GM12878 (cell line): ENCODE measurements at regions not wholly inside any gene's neighbourhood (a gene's known extent, or its start where the extent isn't known, plus 50 kb on each side); places are given as distances from the start of the nearest gene placed in this dataset.

Source experiments
- ATAC-seq: fragments of 200-7000 bp; cut with Tn5 transposase; 3 replicates; pipeline ENCODE4 v1.9.1; 2020; ENCODE audit warnings: mild to moderate bottlenecking, moderate library complexity
- BruUV-seq: library from RNA; stranded (reverse); fragments of 400-500 nt; replicated peaks from 2 replicates; lab custom pipeline; 2021; lab: Mats Ljungman, UMichigan
- CTCF ChIA-PET: fragments of 300-600 bp; sonication (Branson Sonifier 250); formaldehyde crosslinking; extraction: SDS; loops from one replicate; lab custom pipeline; 2021; ENCODE audit warnings: inconsistent platforms; lab: Yijun Ruan, JAX
- POLR2A ChIA-PET: fragments of 350-600 bp; formaldehyde crosslinking; extraction: SDS; loops from one replicate; lab custom pipeline; 2021; ENCODE audit warnings: inconsistent platforms; lab: Charles Lee
- RAD21 ChIA-PET: fragments of 300-600 bp; sonication (Branson Sonifier 250); formaldehyde crosslinking; loops from one replicate; lab custom pipeline; 2023; ENCODE audit warnings: antibody characterized with exemption; ENCODE audit not compliant: unreplicated experiment; lab: Charles Lee
- SMC1A ChIA-PET: fragments of 300-600 bp; sonication (Branson Sonifier 250); formaldehyde crosslinking; loops from one replicate; lab custom pipeline; 2023; ENCODE audit not compliant: unreplicated experiment, uncharacterized antibody; lab: Charles Lee
- DNase-seq: peaks from one replicate; pipeline ENCODE4 v3.0.0-alpha.2; 2011; ENCODE audit warnings: low read depth, low spot score
- FAIRE-seq: peaks from 3 replicates; lab custom pipeline; 2011; peaks lifted over from hg19 to GRCh38; lab: Jason Lieb, UNC
- H2AFZ ChIP-seq: 2 replicates; pipeline ENCODE4 v1.6.0; 2011; ENCODE audit warnings: low read depth, low read length, control low read depth; ENCODE audit not compliant: control insufficient read depth
- H3K27ac ChIP-seq: 2 replicates; pipeline ENCODE4 v1.5.1; 2011; ENCODE audit warnings: control low read depth; ENCODE audit not compliant: control insufficient read depth, insufficient read depth
- H3K27me3 ChIP-seq, 2 experiments: replicated peaks in 1 of 2; 2 replicates each; pipeline versions ENCODE4 v1.6.0 to v1.6.1; 2011; ENCODE audit warnings: low read length in 1 of 2; ENCODE audit not compliant: control insufficient read depth in 2 of 2, insufficient read depth in 2 of 2
- H3K36me3 ChIP-seq, 2 experiments: 2 replicates each; pipeline ENCODE4 v1.5.1; 2011; ENCODE audit warnings: low read length in 1 of 2; ENCODE audit not compliant: control insufficient read depth in 2 of 2, insufficient read depth in 2 of 2
- H3K4me1 ChIP-seq: 2 replicates; pipeline ENCODE4 v1.6.1; 2011; ENCODE audit warnings: mild to moderate bottlenecking, low read length, moderate library complexity, mixed read lengths; ENCODE audit not compliant: control insufficient read depth, insufficient read depth
- H3K4me2 ChIP-seq: 2 replicates; pipeline ENCODE4 v1.6.0; 2011; ENCODE audit warnings: control low read depth; ENCODE audit not compliant: control insufficient read depth, insufficient read depth
- H3K4me3 ChIP-seq: fragments of 200-600 bp; sonication (generic); 2 replicates; pipeline ENCODE4 v1.5.1; 2016
- H3K79me2 ChIP-seq: 2 replicates; pipeline ENCODE4 v1.6.0; 2011; ENCODE audit warnings: low read length; ENCODE audit not compliant: control insufficient read depth, insufficient read depth
- H3K9ac ChIP-seq: 2 replicates; pipeline ENCODE4 v1.8.0; 2011; ENCODE audit warnings: low read length, control low read depth, mixed read lengths; ENCODE audit not compliant: control insufficient read depth, insufficient read depth
- H3K9me3 ChIP-seq: replicated peaks from 3 replicates; pipeline ENCODE4 v1.5.1; 2011; ENCODE audit warnings: mild to moderate bottlenecking, low read length; ENCODE audit not compliant: control insufficient read depth, insufficient read depth
- H4K20me1 ChIP-seq: 2 replicates; pipeline ENCODE4 v1.6.0; 2011; ENCODE audit not compliant: control insufficient read depth, insufficient read depth
- BCLAF1 ChIP-seq: fragments of 450-650 bp; IDR thresholded peaks from 2 replicates; pipeline ENCODE4 v1.6.1; 2017; ENCODE audit warnings: antibody characterized with exemption, mild to moderate bottlenecking, moderate library complexity
- ETV6 ChIP-seq, 2 experiments: fragments of 450-650 bp in 1 of 2; IDR thresholded peaks in 1 of 2; conservative IDR thresholded peaks in 1 of 2; 2 replicates each; pipeline ENCODE4 v1.6.1; 2014; ENCODE audit warnings: antibody characterized with exemption in 1 of 2, borderline replicate concordance in 1 of 2, low read depth in 1 of 2, mild to moderate bottlenecking in 1 of 2, moderate library complexity in 1 of 2
- IKZF1 ChIP-seq: fragments of 450-650 bp; conservative IDR thresholded peaks from 2 replicates; pipeline ENCODE4 v1.6.1; 2017; ENCODE audit warnings: antibody characterized with exemption, mild to moderate bottlenecking
- MEF2B ChIP-seq: fragments of 450-650 bp; IDR thresholded peaks from 2 replicates; pipeline ENCODE4 v1.6.1; 2018; ENCODE audit warnings: mild to moderate bottlenecking, moderate library complexity; ENCODE audit not compliant: partially characterized antibody, poor library complexity, severe bottlenecking
- PRDM15 ChIP-seq: fragments of 450-650 bp; formaldehyde crosslinking; IDR thresholded peaks from 2 replicates; pipeline ENCODE4 v1.4.0; 2020; ENCODE audit warnings: mild to moderate bottlenecking, moderate library complexity
- SMAD1 ChIP-seq: fragments of 450-650 bp; IDR thresholded peaks from 2 replicates; pipeline ENCODE4 v1.6.1; 2018; ENCODE audit warnings: mild to moderate bottlenecking, low read depth; ENCODE audit not compliant: partially characterized antibody
- STAT1 ChIP-seq: fragments of 450-650 bp; conservative IDR thresholded peaks from 2 replicates; pipeline ENCODE4 v1.6.1; 2014; ENCODE audit warnings: antibody characterized with exemption, mild to moderate bottlenecking
- STAT3 ChIP-seq: IDR thresholded peaks from 2 replicates; pipeline ENCODE4 v1.6.1; 2011; ENCODE audit warnings: low read depth, low read length, improper control_type of control experiment
- TAF1 ChIP-seq: IDR thresholded peaks from 2 replicates; pipeline ENCODE4 v1.6.1; 2011; ENCODE audit warnings: mild to moderate bottlenecking, low read depth, low read length, borderline replicate concordance
- ZBED1 ChIP-seq: IDR thresholded peaks from 2 replicates; pipeline ENCODE4 v1.6.1; 2016; ENCODE audit warnings: borderline replicate concordance
- ZNF217 ChIP-seq: fragments of 450-650 bp; IDR thresholded peaks from 2 replicates; pipeline ENCODE4 v1.6.1; 2017; ENCODE audit warnings: antibody characterized with exemption, mild to moderate bottlenecking
- WGBS: methylation state at CpG from one replicate; pipeline ENCODE4 v1.1.6; 2016; ENCODE audit warnings: low lambda C conversion rate; ENCODE audit not compliant: insufficient replicate concordance, insufficient coverage; ENCODE audit errors: missing lambda C conversion rate; 5-methylcytosine and 5-hydroxymethylcytosine counted together
- in situ Hi-C: fragments of 300-500 bp; cut with MboI; formaldehyde crosslinking; loops from 9 replicates; pipeline ENCODE4 v1.14.3; 2018; ENCODE audit warnings: mixed read lengths
- intact Hi-C: fragments of 100-400 bp; cut with micrococcal nuclease; formaldehyde crosslinking; loops from one replicate; pipeline ENCODE4 v1.14.2; 2022; ENCODE audit not compliant: unreplicated experiment
- TF ChIP-seq, protein P1 (sequence below): fragments of 450-650 bp; IDR thresholded peaks from 2 replicates; pipeline ENCODE4 v1.6.1; 2017; ENCODE audit warnings: mild to moderate bottlenecking, moderate library complexity
- TF ChIP-seq, protein P2 (sequence below): IDR thresholded peaks from 2 replicates; pipeline ENCODE4 v1.6.1; 2011; ENCODE audit warnings: borderline replicate concordance, low read depth, mild to moderate bottlenecking, moderate library complexity, mixed read lengths, low read length; ENCODE audit not compliant: insufficient read depth; ENCODE audit errors: extremely low read length

GRCh38 chr16:85483424-85483823 lies 129.7 kb upstream of the GSE1 start:
- DNase-seq, result no peak
- H3K79me2 ChIP-seq, result no peaks in the 10 kb centered on the region
- no TSS peak for BruUV-seq
- H3K4me3 ChIP-seq, result no peak overlapping the region
- ChIA-PET POLR2A (no interaction called here), RAD21 (interaction anchor here (1.1 kb wide), 1 partner anchor 134 kb away, joined by 3 read pairs; no protein-coding TSS in a partner anchor), SMC1A (no interaction called here), CTCF (no interaction called here)
- intact Hi-C loops, result no loop called here
- in situ Hi-C loops, result no loop called here
- no peak overlapping the region for H2AFZ ChIP-seq
- H3K4me1 ChIP-seq, result peaks cover 8% of the 10 kb centered on the region
- H3K27me3 ChIP-seq, result peaks cover 0 to 2% of the 10 kb centered on the region in 2 experiments; a peak in 2 of 4 replicates
- H3K9ac ChIP-seq, result no peak overlapping the region
- no peaks in the 10 kb centered on the region for H3K36me3 ChIP-seq
- WGBS, result 54% methylated on average over 19 of the region's 19 CpGs
- H3K4me2 ChIP-seq, result no peak overlapping the region
- FAIRE-seq, result no peak
- H3K9me3 ChIP-seq, result no peaks in the 10 kb centered on the region
- no peaks in the 10 kb centered on the region for H4K20me1 ChIP-seq
- H3K27ac ChIP-seq, result no peak overlapping the region
- no peak for ATAC-seq
- TF ChIP-seq ZNF217 (no peak), ZBED1 (no peak), BCLAF1 (no peak), MEF2B (no peak), ETV6 (conservative IDR thresholded peaks at IDR 0.05 in 1 of 2, IDR thresholded peaks at IDR 0.05 in 1 of 2; ENCODE audit: borderline replicate concordance in 1 of 2, low read depth in 1 of 2) (no peak), IKZF1 (no peak), PRDM15 (CRISPR knock-in tag) (no peak), SMAD1 (no peak), STAT1 (no peak), STAT3 (no peak), TAF1 (no peak)
- TF ChIP-seq, protein P1, sequence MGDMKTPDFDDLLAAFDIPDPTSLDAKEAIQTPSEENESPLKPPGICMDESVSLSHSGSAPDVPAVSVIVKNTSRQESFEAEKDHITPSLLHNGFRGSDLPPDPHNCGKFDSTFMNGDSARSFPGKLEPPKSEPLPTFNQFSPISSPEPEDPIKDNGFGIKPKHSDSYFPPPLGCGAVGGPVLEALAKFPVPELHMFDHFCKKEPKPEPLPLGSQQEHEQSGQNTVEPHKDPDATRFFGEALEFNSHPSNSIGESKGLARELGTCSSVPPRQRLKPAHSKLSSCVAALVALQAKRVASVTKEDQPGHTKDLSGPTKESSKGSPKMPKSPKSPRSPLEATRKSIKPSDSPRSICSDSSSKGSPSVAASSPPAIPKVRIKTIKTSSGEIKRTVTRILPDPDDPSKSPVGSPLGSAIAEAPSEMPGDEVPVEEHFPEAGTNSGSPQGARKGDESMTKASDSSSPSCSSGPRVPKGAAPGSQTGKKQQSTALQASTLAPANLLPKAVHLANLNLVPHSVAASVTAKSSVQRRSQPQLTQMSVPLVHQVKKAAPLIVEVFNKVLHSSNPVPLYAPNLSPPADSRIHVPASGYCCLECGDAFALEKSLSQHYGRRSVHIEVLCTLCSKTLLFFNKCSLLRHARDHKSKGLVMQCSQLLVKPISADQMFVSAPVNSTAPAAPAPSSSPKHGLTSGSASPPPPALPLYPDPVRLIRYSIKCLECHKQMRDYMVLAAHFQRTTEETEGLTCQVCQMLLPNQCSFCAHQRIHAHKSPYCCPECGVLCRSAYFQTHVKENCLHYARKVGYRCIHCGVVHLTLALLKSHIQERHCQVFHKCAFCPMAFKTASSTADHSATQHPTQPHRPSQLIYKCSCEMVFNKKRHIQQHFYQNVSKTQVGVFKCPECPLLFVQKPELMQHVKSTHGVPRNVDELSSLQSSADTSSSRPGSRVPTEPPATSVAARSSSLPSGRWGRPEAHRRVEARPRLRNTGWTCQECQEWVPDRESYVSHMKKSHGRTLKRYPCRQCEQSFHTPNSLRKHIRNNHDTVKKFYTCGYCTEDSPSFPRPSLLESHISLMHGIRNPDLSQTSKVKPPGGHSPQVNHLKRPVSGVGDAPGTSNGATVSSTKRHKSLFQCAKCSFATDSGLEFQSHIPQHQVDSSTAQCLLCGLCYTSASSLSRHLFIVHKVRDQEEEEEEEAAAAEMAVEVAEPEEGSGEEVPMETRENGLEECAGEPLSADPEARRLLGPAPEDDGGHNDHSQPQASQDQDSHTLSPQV, result no peak
- TF ChIP-seq, protein P2, sequence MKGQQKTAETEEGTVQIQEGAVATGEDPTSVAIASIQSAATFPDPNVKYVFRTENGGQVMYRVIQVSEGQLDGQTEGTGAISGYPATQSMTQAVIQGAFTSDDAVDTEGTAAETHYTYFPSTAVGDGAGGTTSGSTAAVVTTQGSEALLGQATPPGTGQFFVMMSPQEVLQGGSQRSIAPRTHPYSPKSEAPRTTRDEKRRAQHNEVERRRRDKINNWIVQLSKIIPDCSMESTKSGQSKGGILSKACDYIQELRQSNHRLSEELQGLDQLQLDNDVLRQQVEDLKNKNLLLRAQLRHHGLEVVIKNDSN, result no peak
